Cardiac septum (tissue), 1 donor: ENCODE measurements at regions not wholly inside any gene's neighbourhood (a gene's known extent, or its start where the extent isn't known, plus 50 kb on each side); places are given as distances from the start of the nearest gene placed in this dataset.

Experiments used
- DNase-seq: peaks from one replicate; pipeline ENCODE4 v3.0.0-alpha.2; 2020; ENCODE audit warnings: low spot score
- intact Hi-C: fragments of 100-400 bp; cut with DNase I; formaldehyde crosslinking; loops from one replicate; pipeline ENCODE4 v1.14.0; 2022
- donor health status: DM: no; HTN: no; CAD: no.

- DNase-seq, result no peak
- intact Hi-C loops, result no loop called here
These were observed 1020.7 kb upstream of the CELF4 start for GRCh38 chr18:38586327-38586726.

- intact Hi-C loops, result no loop called here
- DNase-seq, result no peak
These were observed 1014.2 kb upstream of the CELF4 start for GRCh38 chr18:38579764-38580163.

- intact Hi-C loops, result no loop called here
- no peak for DNase-seq
These were observed 1011.3 kb upstream of the CELF4 start for GRCh38 chr18:38576916-38577315.

GRCh38 chr18:38576349-38576748 is 1010.8 kb upstream of the CELF4 start:
- DNase-seq, result no peak
- intact Hi-C loops, result no loop called here

- intact Hi-C loops, result no loop called here
- DNase-seq, result no peak
These were observed 1010.0 kb upstream of the CELF4 start for GRCh38 chr18:38575648-38576047.

- DNase-seq, result no peak
- intact Hi-C loops, result no loop called here
These were observed 1009.4 kb upstream of the CELF4 start for GRCh38 chr18:38575023-38575422.

GRCh38 chr18:38572554-38573111 is 1007.0 kb upstream of the CELF4 start:
- intact Hi-C loops, result no loop called here

GRCh38 chr18:38571651-38572050 is 1006.1 kb upstream of the CELF4 start:
- no peak for DNase-seq

More at GRCh38 chr18:38572554-38573111, 1007.0 kb upstream of the CELF4 start:
- DNase-seq, result no peak

GRCh38 chr18:38565513-38565912 is 999.9 kb upstream of the CELF4 start:
- DNase-seq, result no peak
- intact Hi-C loops, result no loop called here

More at GRCh38 chr18:38571651-38572050, 1006.1 kb upstream of the CELF4 start:
- intact Hi-C loops, result no loop called here

GRCh38 chr18:38563396-38563980 is 997.9 kb upstream of the CELF4 start:
- no peak for DNase-seq
- intact Hi-C loops, result no loop called here

GRCh38 chr18:38557006-38557405 is 991.4 kb upstream of the CELF4 start:
- DNase-seq, result no peak
- intact Hi-C loops, result no loop called here

- intact Hi-C loops, result no loop called here
- no peak for DNase-seq
These were observed 987.2 kb upstream of the CELF4 start for GRCh38 chr18:38552732-38553321.

GRCh38 chr18:38551881-38552280 is 986.3 kb upstream of the CELF4 start:
- intact Hi-C loops, result no loop called here
- no peak for DNase-seq

GRCh38 chr18:38545071-38545470 is 979.5 kb upstream of the CELF4 start:
- intact Hi-C loops, result no loop called here
- no peak for DNase-seq

GRCh38 chr18:38539856-38540255 is 974.3 kb upstream of the CELF4 start:
- DNase-seq, result no peak
- intact Hi-C loops, result no loop called here

GRCh38 chr18:38539371-38539770 is 973.8 kb upstream of the CELF4 start:
- no peak for DNase-seq
- intact Hi-C loops, result no loop called here

- intact Hi-C loops, result no loop called here
- DNase-seq, result no peak
These were observed 968.5 kb upstream of the CELF4 start for GRCh38 chr18:38534073-38534472.

GRCh38 chr18:38526922-38527321 is 961.3 kb upstream of the CELF4 start:
- DNase-seq, result no peak
- intact Hi-C loops, result no loop called here

- DNase-seq, result no peak
- intact Hi-C loops, result no loop called here
These were observed 959.4 kb upstream of the CELF4 start for GRCh38 chr18:38525039-38525438.

GRCh38 chr18:38520786-38521185 is 955.2 kb upstream of the CELF4 start:
- intact Hi-C loops, result no loop called here
- no peak for DNase-seq

- no peak for DNase-seq
- intact Hi-C loops, result no loop called here
These were observed 936.9 kb upstream of the CELF4 start for GRCh38 chr18:38502539-38502938.
